ENCODE measurements at regions not wholly inside any gene's neighbourhood (a gene's known extent, or its start where the extent isn't known, plus 50 kb on each side); places are given as distances from the start of the nearest gene placed in this dataset.
"Not testable (repeated sequence)": the region's sequence is repeated elsewhere in the genome, so short reads cannot be mapped to it uniquely, and the experiment has no call there.

DNA sequence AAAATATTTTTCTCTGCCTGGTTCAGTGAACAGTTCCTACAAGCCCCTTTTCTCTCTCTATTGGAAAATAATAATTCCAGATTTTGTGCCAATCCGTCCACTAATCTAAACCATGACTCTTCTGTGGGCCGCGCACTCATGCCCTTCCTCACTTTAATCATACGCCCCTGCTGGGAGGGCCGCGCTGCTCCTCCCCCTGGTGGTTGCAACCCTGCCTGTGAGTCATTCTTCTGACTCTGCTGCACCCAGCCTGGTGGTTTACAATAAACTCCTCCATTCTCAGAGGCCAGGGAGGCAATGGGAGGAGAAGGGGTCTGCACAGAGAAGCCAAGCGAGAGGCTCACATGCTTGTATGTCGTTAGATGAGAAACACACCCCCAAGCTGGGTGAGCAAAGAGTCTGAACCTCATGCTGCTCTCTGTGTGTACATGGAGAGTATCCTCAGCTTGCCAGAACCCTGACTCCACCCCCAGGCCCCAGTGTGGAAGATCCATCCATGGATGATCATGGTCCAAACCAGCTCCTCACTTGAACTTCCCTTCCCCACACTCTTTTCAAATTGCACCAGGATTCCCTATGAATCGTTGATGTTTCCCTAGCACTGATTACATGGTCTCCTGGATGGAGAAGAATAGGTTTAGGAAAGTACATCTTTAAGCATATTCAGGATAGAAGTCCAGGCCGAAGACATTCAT lies 228.9 kb downstream of the ANKRD30B start:
- ATAC-seq (ENCODE audit: insufficient number of reproducible peaks, low FRiP score, low read depth) (no peak), DNase-seq (ENCODE audit: low spot score) (no peak)
- no peak overlapping the region for H3K27ac ChIP-seq
- no peaks in the 10 kb centered on the region for H3K27me3 ChIP-seq (replicated peaks; ENCODE audit: insufficient read depth)
- TF ChIP-seq, protein P1, sequence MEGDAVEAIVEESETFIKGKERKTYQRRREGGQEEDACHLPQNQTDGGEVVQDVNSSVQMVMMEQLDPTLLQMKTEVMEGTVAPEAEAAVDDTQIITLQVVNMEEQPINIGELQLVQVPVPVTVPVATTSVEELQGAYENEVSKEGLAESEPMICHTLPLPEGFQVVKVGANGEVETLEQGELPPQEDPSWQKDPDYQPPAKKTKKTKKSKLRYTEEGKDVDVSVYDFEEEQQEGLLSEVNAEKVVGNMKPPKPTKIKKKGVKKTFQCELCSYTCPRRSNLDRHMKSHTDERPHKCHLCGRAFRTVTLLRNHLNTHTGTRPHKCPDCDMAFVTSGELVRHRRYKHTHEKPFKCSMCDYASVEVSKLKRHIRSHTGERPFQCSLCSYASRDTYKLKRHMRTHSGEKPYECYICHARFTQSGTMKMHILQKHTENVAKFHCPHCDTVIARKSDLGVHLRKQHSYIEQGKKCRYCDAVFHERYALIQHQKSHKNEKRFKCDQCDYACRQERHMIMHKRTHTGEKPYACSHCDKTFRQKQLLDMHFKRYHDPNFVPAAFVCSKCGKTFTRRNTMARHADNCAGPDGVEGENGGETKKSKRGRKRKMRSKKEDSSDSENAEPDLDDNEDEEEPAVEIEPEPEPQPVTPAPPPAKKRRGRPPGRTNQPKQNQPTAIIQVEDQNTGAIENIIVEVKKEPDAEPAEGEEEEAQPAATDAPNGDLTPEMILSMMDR (IDR thresholded peaks at IDR 0.05): no peak
- H3K4me1 ChIP-seq (ENCODE audit: control insufficient read depth in 1 of 2, low read depth in 2 of 2): peaks cover 0 to 9% of the 10 kb centered on the region in 2 donors
- H3K9me3 ChIP-seq: no peaks in the 10 kb centered on the region
- no peak overlapping the region for H3K4me3 ChIP-seq
- H3K36me3 ChIP-seq: no peaks in the 10 kb centered on the region

DNA sequence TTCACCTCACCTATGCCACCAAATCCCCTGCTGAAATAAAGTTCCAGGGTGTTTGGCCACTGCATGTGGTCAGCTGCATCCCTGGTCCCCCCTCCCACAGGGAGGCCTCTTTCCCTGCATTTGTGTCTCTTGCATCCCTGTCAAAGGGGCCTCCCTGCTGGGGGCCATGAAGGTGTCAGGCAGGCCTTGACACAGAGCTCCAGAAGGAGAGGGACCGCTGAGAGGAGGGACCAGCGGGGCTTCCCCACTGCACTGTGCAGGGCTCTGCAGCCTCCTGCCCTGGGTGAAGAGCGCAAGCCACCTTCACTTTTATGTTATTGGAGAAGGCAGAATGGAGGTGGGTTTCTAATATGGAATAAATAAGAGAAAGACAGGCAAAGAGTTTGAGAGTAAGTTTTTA lies 230.2 kb downstream of the ANKRD30B start:
- DNase-seq (ENCODE audit: low spot score): no peak
- Histone ChIP-seq H3K9me3 (no peaks in the 10 kb centered on the region), H3K27ac (no peak overlapping the region), H3K4me1 (ENCODE audit: control insufficient read depth in 1 of 2, low read depth in 2 of 2) (peaks cover 0 to 3% of the 10 kb centered on the region in 2 donors), H3K27me3 (replicated peaks; ENCODE audit: insufficient read depth) (no peaks in the 10 kb centered on the region), H3K4me3 (no peak overlapping the region), H3K36me3 (no peaks in the 10 kb centered on the region)
- TF ChIP-seq, protein P1 (IDR thresholded peaks at IDR 0.05): no peak
- no peak for ATAC-seq (ENCODE audit: insufficient number of reproducible peaks, low FRiP score, low read depth)

DNA sequence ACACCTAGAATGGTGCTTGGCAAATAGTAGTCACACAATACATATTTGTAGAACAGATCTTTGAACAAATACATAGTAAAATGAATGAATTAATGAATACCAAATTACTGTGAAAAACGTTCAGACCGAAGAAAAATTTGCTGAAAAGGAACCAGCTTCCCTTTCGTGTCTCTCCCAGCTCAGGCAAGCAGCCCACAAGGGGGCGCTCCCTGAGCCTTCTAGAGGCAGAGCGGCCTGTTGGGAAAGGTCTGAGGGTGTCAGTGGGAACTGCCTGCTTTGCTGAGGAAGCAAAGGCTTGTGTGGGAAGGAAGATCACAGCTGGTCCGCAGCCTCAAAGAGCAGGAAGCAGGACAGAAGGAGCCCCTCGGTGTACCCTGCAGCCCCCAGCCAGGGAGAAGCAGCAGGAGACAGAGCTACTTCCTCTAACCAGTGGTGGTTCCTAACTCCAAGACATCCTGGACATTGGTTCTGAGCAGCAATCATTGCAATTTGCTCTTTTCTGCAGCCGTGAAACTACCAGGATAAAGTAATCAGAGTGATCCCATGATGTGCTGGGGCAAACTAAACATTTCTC lies 231.1 kb downstream of the ANKRD30B start:
- DNase-seq (ENCODE audit: low spot score): no peak
- no peaks in the 10 kb centered on the region for H3K27me3 ChIP-seq (replicated peaks; ENCODE audit: insufficient read depth)
- TF ChIP-seq, protein P1 (IDR thresholded peaks at IDR 0.05): no peak
- H3K9me3 ChIP-seq: no peaks in the 10 kb centered on the region
- H3K36me3 ChIP-seq: no peaks in the 10 kb centered on the region
- H3K4me1 ChIP-seq (ENCODE audit: control insufficient read depth in 1 of 2, low read depth in 2 of 2): peaks cover 0 to 3% of the 10 kb centered on the region in 2 donors
- no peak overlapping the region for H3K27ac ChIP-seq
- ATAC-seq (ENCODE audit: insufficient number of reproducible peaks, low FRiP score, low read depth): no peak
- H3K4me3 ChIP-seq: no peak overlapping the region

DNA sequence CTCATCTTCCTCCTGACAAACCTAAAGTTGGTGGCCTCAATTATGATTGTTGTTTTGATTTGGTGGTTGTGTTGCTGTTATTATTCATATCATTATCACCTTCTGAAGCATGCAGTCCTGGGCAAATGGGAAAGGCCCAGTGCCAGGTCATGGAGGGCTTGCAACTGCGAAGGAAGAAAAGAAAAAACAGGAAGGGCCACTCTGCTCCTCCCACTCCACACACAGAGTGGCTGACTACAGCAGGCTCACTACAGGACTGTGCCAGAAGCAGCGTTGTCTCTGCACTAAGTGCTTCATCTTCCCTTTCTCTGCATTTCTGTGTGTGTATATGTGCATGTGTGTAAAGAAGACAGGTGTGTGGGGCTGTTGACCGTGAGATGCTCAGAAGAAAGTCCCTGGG lies 231.9 kb downstream of the ANKRD30B start:
- H3K9me3 ChIP-seq: no peaks in the 10 kb centered on the region
- DNase-seq (ENCODE audit: low spot score): no peak
- no peak overlapping the region for H3K4me3 ChIP-seq
- H3K27me3 ChIP-seq (replicated peaks; ENCODE audit: insufficient read depth): no peaks in the 10 kb centered on the region
- no peak overlapping the region for H3K27ac ChIP-seq
- no peaks in the 10 kb centered on the region for H3K4me1 ChIP-seq (ENCODE audit: control insufficient read depth in 1 of 2, low read depth in 2 of 2)
- ATAC-seq (ENCODE audit: insufficient number of reproducible peaks, low FRiP score, low read depth): no peak
- TF ChIP-seq, protein P1 (IDR thresholded peaks at IDR 0.05): no peak
- H3K36me3 ChIP-seq: no peaks in the 10 kb centered on the region

DNA sequence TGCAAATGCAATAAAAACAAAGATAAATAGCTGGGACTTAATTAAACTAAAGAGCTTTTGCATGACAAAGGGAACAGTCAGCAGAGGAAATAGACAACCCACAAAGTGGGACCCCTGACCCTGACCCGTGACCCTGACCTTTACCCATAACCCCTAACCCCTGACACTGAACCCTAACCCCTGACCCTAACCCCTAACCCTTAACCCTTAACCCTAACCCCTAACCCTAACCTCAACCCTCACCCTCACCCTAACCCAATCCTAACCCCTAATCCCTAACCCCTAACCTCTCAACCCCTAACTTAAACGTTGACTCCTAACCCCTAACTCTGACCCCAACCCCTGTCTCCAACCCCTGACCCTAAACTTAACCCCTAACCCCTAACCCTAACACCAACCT lies 236.6 kb downstream of the ANKRD30B start:
- not testable (repeated sequence) for H3K27me3 ChIP-seq (replicated peaks; ENCODE audit: insufficient read depth); H3K4me1 ChIP-seq (ENCODE audit: control insufficient read depth in 1 of 2, low read depth in 2 of 2); H3K4me3 ChIP-seq; H3K36me3 ChIP-seq; ATAC-seq (ENCODE audit: insufficient number of reproducible peaks, low FRiP score, low read depth); H3K9me3 ChIP-seq; H3K27ac ChIP-seq; DNase-seq (ENCODE audit: low spot score)

DNA sequence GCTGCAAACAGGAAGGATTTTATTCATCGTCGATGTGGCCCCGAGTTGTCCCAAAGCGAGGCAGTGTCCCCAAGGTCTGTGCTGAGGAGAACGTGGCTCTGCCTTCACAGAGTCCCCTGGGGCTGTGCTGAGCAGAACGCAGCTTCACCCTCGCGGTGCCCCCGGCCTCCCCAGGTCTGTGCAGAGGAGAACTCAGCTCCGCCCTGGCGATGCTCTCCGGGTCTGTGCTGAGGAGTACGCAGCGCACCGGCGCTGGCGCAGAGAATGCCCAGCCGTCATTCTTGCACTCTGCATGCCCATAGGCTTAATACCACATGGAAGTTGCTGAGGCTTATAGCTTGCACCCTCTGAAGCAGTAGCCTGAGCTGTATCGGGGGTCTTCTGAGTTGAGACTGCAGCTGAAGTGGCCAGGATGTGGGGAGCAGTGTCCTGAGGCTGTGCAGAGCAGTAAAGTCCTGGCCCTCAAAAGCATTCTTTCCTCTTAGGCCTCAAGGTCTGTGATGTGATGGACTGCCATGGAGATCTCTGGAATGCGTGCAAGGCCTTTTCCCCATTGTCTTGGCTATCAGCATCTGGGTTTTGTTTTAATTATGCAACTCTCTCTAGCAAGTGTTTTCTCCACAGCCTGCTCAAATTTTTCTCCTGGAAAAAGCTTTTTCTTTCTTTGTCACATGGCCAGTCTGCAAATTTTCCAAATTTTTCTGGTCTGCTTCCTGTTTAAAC lies 237.5 kb downstream of the ANKRD30B start:
- H3K27me3 ChIP-seq (replicated peaks; ENCODE audit: insufficient read depth); H3K4me1 ChIP-seq (ENCODE audit: control insufficient read depth in 1 of 2, low read depth in 2 of 2); DNase-seq (ENCODE audit: low spot score); H3K9me3 ChIP-seq; H3K36me3 ChIP-seq; H3K4me3 ChIP-seq; H3K27ac ChIP-seq; ATAC-seq (ENCODE audit: insufficient number of reproducible peaks, low FRiP score, low read depth): not testable (repeated sequence)

DNA sequence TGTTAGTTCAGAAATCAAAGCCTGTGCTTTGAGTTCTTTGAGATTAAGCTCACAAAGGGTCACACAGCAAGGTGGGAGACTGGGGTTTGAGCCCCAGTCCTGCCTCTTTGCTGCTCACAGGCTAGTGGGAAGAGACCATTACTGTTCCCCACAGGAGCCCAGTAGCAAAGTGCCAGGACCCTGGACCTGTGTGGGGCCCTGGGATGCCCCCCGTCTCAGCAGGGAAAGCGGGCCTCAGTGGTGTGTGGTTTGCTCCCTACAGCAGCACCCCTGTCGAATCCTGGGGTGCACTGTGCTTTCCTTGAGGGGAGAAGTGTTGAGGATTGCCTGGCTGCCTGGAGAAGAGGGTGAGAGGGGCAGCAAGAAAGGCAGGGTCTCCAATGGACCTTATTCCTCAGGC lies 239.4 kb downstream of the ANKRD30B start:
- ATAC-seq (ENCODE audit: insufficient number of reproducible peaks, low FRiP score, low read depth); H3K4me3 ChIP-seq; H3K27me3 ChIP-seq (replicated peaks; ENCODE audit: insufficient read depth); H3K4me1 ChIP-seq (ENCODE audit: control insufficient read depth in 1 of 2, low read depth in 2 of 2); H3K36me3 ChIP-seq; H3K27ac ChIP-seq; DNase-seq (ENCODE audit: low spot score); H3K9me3 ChIP-seq: not testable (repeated sequence)

DNA sequence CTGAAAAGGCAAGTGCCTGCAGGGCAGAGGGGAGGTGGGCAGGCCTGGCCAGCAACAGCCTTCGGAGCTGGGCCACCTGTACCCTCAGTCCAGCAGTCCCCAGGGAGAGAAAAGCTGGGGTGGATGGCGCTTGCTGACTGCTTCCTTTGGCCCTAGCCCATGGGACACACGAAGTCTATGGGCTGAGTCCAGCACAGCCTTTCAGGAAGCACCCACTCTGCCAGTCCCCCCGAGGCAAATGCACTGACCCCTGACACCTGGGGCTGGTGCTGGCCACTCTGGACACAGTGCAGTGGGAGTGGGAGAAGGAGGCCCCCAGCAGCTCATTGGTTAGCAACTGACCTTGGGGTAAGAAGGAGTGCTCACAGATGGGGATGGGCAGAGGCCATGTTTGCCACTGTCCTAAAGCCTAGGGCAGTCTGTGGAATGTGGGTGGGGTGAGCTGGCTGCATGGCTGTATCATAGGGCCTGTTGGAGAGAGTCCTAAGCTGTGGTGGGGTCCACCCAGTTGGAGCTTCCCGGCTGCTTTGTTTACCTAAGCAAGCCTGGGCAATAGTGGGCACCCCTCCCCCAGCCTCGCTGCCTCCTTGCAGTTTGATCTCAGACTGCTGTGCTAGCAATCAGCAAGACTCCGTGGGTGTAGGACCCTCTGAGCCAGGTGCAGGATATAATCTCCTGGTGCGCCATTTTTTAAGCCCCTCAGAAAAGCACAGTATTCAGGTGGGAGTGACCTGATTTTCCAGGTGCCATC lies 240.2 kb downstream of the ANKRD30B start:
- not testable (repeated sequence) for H3K4me3 ChIP-seq, H3K27ac ChIP-seq

More for the DNA sequence above, 240.2 kb downstream of the ANKRD30B start:
- not testable (repeated sequence) for H3K9me3 ChIP-seq; H3K4me1 ChIP-seq (ENCODE audit: control insufficient read depth in 1 of 2, low read depth in 2 of 2); H3K36me3 ChIP-seq; H3K27me3 ChIP-seq (replicated peaks; ENCODE audit: insufficient read depth); DNase-seq (ENCODE audit: low spot score); ATAC-seq (ENCODE audit: insufficient number of reproducible peaks, low FRiP score, low read depth)

Data from thoracic aorta (tissue), 2 donors.